GM19397 (cell line): ENCODE measurements at regions not wholly inside any gene's neighbourhood (a gene's known extent, or its start where the extent isn't known, plus 50 kb on each side); places are given as distances from the start of the nearest gene placed in this dataset.

Experiments used
- ATAC-seq: cut with Tn5 transposase; IDR thresholded peaks from one replicate; pipeline ENCODE4 v1.9.1; 2021; ENCODE audit warnings: mild to moderate bottlenecking, moderate library complexity; ENCODE audit not compliant: unreplicated experiment

DNA sequence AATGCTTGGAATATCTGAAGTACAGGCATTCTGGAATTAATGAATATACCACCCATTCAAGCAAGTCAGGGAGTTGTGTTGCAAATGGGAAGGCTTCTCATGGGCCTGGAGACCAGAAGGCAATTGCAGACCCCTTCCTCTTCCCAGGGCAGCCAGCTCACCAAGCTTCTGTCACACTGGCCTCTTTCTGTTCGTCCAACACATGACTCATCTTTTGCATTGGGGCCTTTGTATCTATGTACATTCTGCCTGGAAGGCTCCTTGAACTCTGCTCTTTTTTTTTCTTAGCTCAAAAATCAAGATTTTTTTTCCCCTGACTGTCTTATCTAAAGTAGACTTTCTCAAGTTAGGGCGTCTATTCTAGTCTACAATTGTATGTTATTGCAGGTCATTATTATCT, 132.9 kb upstream of the MYLIP start:
- no peak for ATAC-seq

DNA sequence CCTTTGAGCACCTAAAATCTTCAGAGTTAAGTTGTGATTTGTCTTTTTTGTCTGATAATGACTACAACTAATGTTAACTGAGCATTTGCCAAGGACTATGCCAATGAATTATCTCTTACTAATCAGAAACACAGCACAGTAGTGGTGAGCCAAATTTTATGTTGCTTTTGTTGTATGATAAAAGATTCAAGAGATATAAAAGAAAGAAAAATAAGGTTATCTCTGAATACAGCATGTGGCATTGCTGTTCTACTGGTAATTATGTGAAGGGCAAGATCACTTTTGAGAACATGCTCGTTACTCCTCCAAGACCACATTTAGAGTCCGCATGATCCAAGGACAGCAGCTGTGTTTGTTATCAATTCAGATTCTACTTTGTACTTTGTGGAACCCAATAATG, 133.4 kb upstream of the MYLIP start:
- ATAC-seq = no peak

DNA sequence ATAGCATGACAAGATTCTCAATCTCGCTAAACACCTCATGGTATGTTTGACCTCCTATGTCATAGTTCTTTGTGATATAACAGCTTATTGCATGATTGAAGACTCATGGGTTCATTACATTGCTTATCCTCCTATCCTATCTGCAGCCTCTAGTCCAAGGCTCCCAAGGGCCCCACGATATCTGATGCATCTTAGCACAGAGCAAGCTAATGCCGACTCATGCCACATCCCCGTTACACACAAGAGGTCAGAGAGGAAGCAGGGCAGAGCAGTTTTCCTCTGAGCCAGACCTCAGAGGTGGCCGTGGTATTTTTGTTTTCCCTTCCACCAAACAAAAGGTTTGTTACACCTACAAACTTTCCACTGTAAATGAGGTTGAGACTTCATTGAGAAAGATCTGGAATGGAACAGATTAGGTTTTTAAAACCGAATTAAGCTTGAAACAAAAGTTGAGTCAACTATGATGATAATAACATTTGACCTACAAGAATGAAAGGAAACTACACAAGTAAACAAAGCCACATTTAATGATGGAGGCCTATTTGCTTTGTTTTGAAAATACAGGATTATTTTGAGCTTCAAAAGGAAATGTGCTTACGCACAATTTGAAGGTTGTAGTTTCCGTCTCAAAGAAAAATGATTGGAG, 133.9 kb upstream of the MYLIP start:
- no peak for ATAC-seq

DNA sequence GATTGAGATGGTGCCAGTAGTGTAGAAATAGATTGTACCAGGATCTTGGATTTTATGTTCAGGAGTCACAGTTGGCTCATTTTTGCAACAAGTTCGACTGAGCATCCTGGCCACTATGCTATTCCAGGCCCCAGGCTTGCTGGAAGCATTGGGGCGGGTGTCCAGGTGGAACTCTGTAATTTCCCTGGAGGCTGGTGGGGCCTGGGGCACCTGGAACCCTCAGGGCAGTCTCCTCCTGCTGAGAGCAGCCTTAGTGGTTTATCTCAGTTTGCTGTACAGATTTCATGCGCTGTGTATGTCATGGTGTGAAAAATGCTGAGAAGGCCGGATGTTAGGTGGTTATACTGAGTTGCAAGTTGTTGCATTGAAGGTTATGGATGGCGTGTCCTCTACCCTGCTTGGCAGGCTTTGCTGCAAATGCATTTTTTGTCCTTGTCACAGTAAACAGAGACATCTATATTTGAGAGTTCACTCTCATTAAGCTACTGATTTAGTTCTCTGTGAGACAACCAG, 135.1 kb upstream of the MYLIP start:
- ATAC-seq = no peak

DNA sequence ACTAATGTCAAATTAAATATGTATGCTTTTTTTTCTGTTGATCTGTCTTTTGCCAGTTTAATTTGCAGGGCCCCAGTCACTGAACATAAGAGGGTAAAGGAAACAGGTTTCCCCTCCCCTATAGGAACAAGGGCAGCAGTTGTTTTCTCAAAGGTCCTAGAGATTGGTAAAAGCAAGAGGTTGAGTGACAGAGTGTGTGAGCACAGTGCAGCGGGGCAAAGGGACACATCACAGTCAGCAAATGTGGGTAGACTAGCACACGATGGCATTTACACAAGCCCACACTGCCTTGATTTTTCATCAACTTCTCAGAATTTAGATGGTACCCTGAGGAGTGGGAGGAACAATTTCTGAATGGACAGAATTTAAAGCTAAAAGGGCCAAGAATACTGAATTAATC, 138.7 kb upstream of the MYLIP start:
- ATAC-seq = no peak

DNA sequence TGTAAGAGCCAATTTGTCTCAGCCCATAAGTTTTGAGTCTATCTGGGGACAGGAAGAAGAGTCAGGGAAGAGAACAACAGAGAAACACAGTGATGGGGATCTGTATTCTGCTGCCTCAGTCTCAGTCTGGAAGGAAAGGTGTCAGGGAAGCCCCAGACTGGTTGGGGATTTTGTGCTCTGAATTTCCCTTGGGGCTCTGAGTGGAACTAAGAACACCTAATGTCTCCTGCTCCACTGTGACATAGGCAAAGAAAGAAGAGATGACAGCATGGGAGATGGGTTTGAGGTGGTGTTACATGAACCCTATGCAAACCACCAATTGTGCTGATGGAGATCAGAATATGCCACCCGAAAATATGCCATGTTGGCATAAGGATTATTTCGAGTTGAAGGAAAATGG, 139.5 kb upstream of the MYLIP start:
- peak; percentile 69 for ATAC-seq

DNA sequence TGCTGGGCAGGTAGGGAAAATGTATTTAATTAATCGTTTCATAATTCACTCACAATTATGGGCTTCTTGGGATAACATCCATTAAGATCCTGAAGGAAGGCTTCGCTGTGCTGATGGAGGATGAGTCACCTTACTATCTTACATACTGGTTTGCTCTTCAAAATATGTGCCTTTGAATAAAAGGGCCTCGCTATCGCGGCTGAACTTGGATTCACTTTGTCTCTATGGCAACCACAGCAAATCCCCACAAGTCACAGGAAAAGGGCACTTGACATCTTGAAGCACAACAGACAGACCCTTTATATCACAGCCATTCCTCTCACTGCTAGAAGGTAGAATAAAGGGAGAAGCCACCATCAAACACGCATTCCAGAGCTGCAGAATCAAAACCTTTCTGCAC, 141.3 kb upstream of the MYLIP start:
- ATAC-seq = no peak

DNA sequence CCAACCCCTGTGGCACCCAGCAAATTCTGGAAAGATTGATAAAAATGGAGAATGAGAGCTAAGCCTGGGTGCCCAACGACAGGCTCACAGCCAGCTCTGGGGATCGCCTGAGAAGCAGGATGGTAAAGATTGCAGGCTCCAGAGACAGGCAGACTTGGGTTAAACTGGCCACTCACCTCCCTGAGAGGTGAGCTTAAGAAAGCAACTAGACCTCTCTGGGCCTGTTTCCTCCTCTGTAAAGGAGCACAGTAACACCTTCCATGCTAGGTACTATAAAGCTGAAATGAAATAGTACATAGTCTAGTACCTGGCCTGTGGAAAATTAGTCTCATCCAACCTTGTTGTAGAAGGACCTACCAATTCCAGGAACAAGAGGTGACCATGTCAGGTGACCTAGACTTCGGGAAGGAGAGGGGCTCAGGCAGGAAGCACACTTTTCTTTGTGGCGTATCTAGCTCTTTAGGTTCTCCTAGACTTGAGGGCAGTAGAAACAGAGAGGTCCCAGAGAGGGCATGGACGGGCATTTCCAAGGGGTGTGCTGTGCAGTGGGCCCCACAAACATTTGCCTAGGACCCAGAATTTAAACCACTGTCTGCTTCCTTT, 142.8 kb upstream of the MYLIP start:
- no peak for ATAC-seq

DNA sequence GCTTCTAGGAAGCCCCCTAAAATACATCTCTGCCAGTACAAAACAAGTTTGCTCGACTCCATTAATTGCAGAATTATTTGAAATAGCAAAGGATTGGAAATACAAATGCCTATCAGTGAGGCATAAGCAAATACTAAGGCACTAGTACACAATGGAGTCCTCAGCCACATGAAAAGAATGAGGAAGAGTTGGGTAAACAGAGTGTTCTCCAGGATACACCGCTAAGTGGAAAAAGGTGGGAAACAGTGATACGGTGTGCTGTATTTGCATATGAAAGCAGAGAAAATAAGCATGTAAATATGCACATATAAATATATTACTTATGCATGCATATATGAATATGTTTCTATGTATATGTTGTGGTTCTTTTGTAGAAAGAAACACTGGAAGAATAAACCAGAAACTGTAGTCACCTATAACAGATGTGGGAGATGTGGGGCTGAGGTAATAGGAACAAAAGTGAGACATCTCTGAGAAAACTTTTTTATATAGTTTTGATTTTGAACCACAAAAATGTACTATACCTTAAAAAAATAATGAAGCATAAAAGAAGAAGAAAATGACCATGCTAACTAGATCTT, 143.4 kb upstream of the MYLIP start:
- ATAC-seq = no peak

DNA sequence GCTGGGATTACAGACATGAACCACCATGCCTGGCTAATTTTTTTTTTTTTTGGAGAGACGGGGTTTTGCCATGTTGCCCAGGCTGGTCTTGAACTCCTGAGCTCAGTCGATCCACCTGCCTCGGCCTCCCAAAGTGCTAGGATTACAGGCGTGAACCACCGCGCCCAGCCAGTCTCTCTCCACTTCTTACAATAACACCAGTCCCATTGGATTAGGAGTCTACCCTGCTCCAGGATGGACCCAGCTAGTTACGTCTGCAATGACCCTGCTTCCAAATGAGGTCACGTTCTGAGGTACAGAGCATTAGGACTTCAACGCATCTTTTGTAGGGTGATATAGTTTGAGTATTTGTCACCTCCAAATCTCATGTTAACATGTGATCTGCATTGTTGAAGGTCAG, 146.9 kb upstream of the MYLIP start:
- ATAC-seq = no peak

DNA sequence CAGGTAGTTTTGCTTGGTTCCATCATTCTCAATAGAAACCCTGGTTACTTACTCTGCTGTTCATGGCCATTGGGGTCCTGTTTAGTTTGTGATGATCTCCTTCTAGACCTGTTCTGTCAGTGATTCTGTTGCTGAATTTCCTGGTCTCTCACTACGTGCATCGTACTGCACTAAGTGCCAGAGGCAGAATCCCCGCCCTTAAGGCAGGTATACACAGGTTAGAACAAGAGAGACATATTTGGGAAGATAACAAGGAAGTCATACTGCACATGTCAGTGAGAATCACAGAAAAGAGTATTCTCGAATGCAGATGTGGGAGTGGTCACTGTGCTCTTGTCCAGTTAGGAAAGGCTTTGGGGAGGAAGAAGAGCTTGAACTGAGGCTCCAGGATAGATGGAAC, 148.1 kb upstream of the MYLIP start:
- ATAC-seq = no peak

DNA sequence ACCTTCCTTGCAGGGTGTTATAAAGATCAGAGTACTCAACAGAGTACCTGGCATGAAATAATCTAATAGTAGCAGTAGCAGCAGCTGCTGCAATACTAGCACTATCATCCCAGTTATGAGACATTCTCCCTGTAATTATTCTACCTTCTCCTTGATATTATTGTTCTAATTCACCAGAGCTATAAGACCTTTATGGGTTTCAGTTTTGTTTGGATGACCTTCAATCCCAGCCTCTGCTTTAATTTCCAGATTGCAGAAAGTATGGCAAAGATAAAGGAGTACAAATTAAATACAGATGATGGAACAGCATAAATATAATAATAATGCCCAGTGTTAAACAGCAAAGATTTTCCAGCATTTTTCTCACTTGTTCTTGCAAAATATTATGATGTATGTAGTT, 150.5 kb upstream of the MYLIP start:
- ATAC-seq = no peak

DNA sequence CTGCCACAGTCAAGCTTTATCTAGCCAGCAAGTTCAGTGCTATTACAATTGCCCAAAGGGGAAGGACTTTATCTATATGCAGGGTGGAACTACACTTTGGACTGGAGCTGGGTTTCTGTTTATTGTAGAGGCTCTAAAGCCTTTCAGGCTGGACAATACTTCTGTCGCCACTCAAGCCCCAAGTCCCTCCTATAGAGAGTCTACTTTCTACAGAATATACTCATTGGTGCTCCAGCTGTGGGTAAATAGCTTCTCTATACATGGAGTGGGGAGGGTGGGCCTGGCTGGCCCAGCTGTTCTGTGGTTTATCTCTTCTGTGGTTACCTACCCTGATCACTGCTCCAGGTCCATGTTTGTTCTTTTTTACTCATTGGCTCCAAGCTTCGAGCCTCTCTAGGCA, 151.8 kb upstream of the MYLIP start:
- no peak for ATAC-seq

DNA sequence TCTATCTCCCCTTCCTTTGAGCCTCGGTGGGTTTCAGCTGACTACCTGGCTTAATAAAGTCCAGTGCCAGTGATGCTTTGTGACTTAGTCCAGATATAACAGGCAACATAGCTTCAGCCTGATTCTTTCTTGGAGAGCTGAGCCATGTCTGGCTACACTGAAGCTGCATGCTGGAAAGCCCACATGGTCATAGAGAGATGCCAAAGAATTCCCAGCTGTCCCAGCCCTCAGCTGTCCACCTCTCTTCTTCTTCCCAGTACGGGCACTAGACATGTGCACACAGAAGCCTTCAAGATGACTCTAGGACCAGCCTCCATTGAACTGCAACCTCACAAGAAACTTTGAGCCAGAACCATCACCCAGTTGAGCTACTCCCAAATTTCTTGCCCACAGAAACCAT, 154.1 kb upstream of the MYLIP start:
- ATAC-seq = no peak

DNA sequence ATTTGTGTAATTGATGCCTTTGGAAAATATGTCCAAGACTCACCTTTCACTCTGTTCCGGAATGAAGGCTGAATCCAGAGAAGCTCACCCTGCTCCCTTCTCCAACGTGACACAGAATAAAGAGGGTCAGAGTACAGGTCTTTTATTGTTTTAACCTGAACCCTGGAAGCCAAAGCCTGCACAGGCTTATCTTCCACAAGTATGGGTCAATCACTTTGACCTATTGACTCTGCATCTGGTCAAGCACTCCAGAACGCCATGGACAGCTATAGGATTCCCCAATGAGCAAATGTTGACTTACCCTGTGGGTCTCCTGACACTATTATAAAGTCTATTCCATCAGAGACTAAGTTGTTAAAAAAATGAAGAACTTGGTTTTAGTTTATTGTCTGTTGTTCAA, 158.4 kb upstream of the MYLIP start:
- ATAC-seq = no peak

DNA sequence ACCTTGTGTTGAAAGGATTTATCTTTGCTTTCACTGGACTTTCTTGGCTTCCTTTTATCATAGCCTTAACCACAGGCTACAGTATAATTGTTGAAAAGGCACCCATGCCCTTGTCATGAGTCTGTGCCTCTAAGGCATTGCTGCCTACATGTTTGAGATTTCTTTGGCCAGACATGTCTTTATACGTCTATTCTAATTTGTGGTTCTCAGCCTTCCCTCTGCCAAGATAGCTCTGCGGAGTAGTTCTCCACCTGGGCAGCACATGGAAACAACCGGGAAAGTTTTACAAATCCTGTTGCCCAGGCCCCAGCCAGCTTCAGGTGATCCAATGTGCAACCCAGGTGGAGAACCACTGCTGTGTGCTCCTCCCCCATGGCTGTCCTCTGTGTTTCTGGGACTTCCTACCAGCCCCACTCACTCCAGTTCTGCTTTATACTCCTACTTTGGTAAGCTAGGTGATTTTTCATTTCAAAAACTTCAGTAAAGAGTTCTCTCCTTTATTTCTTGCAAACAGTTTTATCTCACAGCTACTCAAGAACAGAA, 159.6 kb upstream of the MYLIP start:
- no peak for ATAC-seq

DNA sequence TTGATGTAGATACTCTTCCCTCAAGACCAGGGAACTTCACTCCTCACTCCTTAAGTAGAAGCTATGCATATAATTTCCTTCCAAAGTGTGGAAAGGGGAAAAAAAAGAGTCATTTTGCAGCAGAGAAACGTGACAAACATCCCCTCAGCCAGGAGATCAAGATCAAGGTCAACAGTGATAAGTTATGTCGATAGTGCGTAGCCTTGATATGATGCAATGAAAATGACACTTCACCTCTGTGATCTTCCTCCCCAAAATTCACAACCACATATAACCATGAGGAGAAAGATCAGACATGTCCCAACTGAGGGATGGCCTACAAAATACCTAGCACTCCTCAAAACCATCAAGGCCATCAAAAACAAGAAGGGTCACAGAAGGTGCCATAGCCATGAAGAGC, 160.4 kb upstream of the MYLIP start:
- no peak for ATAC-seq

DNA sequence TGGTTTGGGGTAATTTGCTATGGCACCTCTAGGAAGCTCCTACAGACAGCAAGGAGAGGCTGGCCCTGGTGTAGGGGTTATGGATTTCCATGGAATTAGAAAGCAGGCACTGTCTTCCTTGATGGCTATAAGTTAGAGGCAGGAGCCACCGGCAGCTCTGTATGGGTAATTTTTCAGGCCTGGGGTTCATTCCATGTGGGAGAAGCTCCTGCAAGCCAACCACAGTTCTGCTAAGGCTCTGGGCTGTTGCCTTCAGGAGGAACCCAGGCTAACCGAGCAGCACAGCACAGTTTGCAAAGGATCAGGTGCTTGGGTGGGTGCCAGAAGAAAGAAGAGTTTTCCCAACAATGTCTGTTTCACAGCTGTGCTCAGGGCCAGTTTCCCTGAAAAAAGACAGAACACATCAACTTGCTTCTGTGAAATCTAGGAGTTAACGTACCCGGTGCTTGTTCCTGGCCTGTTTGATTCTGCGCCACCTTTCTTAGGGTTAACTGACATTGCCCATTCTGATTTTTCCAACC, 162.8 kb upstream of the MYLIP start:
- no peak for ATAC-seq

DNA sequence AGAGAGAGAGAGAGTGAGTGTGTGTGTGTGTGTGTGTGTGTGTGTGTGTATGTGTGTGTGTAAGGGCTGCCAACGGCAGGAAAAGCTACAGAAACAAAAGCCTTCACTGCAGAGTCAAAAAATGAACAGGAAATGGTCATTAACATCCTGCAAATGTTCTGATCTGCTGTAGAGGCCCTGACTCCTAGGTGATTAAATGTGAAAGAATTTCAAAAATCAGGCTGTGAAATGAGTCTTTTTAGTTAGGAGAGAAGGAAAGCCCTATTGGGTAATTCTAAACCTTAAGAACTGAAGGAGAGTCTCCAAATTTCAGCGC, 166.5 kb upstream of the MYLIP start:
- ATAC-seq = no peak

DNA sequence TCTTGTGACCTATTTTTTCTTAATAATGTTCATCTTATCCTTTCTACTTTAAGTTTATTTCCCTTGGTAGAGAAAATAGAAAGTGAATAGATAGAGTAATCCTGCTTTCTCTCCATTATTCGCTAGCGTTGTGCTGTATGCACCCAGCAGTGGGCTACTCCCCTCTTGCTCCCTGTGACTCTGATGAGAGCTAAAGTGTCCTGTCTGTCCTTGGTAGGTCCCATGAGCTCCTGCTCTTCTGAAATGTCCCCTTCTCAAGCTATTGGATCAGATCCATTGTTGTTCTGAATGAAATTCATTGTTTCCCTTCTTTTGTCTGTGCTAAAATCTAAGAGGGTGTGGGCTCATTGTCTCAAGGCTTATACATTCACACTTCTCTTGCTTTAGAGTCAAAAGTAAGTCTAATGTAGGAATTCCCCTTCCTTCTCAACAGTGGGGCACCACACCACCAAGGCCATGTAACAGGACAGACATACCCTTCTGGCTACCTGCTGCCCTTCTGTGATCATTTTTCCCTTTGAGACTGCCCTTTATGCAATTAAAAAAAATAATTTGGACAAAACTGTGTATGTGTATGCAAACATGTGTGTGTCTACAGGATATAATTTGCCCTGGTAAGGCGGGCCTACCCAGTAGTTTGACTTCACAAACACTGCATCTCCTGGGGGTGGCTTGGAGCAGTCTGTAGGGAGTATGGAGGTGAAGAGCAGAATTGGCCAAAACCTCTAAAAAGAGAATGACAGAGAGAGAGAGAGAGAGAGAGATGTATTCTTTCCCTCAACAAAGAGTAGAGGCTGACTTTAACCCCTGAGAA, 167.0 kb upstream of the MYLIP start:
- no peak for ATAC-seq
